GM04504 (cell line): ENCODE measurements at regions not wholly inside any gene's neighbourhood (a gene's known extent, or its start where the extent isn't known, plus 50 kb on each side); places are given as distances from the start of the nearest gene placed in this dataset.

Experiments
- DNase-seq: peaks from one replicate; pipeline ENCODE4 v3.0.0-alpha.2; 2012; ENCODE audit warnings: low read depth

- DNase-seq, result no peak
These were observed 54.7 kb upstream of the TRPC5 start for GRCh38 chrX:112137276-112137675.
